CD4-positive, alpha-beta T cell treated with Interleukin-15 for 1 hour (primary cell): ENCODE measurements at regions not wholly inside any gene's neighbourhood (a gene's known extent, or its start where the extent isn't known, plus 50 kb on each side); places are given as distances from the start of the nearest gene placed in this dataset.

Experiments
- DNase-seq: peaks from one replicate; pipeline ENCODE4 v3.0.0-alpha.2; 2020

GRCh38 chr9:108316066-108316465, 539.7 kb downstream of the ACTL7B start:
- no peak for DNase-seq

- no peak for DNase-seq
These were observed 544.0 kb downstream of the ACTL7B start for GRCh38 chr9:108311745-108312144.

GRCh38 chr9:108310202-108310601, 545.6 kb downstream of the ACTL7B start:
- no peak for DNase-seq

GRCh38 chr9:108300306-108301287, 555.2 kb downstream of the ACTL7B start:
- DNase-seq: no peak

- no peak for DNase-seq
These were observed 558.7 kb downstream of the ACTL7B start for GRCh38 chr9:108297073-108297472.

GRCh38 chr9:108296056-108296455, 559.7 kb downstream of the ACTL7B start:
- no peak for DNase-seq

GRCh38 chr9:108291586-108291932, 564.2 kb downstream of the ACTL7B start:
- DNase-seq: no peak

GRCh38 chr9:108290839-108291585, 564.8 kb downstream of the ACTL7B start:
- no peak for DNase-seq

- no peak for DNase-seq
These were observed 569.1 kb downstream of the ACTL7B start for GRCh38 chr9:108286638-108287206.

GRCh38 chr9:108283696-108284095, 572.1 kb downstream of the ACTL7B start:
- DNase-seq: no peak

GRCh38 chr9:108282872-108283271, 572.9 kb downstream of the ACTL7B start:
- DNase-seq: no peak

- no peak for DNase-seq
These were observed 574.1 kb downstream of the ACTL7B start for GRCh38 chr9:108281696-108282095.

GRCh38 chr9:108278341-108278740, 577.4 kb downstream of the ACTL7B start:
- no peak for DNase-seq

- no peak for DNase-seq
These were observed 578.6 kb downstream of the ACTL7B start for GRCh38 chr9:108277216-108277615.

GRCh38 chr9:108275906-108276305, 579.9 kb downstream of the ACTL7B start:
- DNase-seq: no peak

- DNase-seq: no peak
These were observed 580.8 kb downstream of the ACTL7B start for GRCh38 chr9:108274971-108275370.

- no peak for DNase-seq
These were observed 581.8 kb downstream of the ACTL7B start for GRCh38 chr9:108273988-108274387.

GRCh38 chr9:108272349-108272899, 583.4 kb downstream of the ACTL7B start:
- DNase-seq: peak; percentile 36

GRCh38 chr9:108271646-108272348, 584.0 kb downstream of the ACTL7B start:
- DNase-seq: no peak

- no peak for DNase-seq
These were observed 584.5 kb downstream of the ACTL7B start for GRCh38 chr9:108271236-108271635.

- DNase-seq: no peak
These were observed 585.2 kb downstream of the ACTL7B start for GRCh38 chr9:108270561-108270960.

- no peak for DNase-seq
These were observed 585.7 kb downstream of the ACTL7B start for GRCh38 chr9:108270051-108270450.

- no peak for DNase-seq
These were observed 586.4 kb downstream of the ACTL7B start for GRCh38 chr9:108269371-108269770.
